ENCODE measurements at regions not wholly inside any gene's neighbourhood (a gene's known extent, or its start where the extent isn't known, plus 50 kb on each side); places are given as distances from the start of the nearest gene placed in this dataset.

DNA sequence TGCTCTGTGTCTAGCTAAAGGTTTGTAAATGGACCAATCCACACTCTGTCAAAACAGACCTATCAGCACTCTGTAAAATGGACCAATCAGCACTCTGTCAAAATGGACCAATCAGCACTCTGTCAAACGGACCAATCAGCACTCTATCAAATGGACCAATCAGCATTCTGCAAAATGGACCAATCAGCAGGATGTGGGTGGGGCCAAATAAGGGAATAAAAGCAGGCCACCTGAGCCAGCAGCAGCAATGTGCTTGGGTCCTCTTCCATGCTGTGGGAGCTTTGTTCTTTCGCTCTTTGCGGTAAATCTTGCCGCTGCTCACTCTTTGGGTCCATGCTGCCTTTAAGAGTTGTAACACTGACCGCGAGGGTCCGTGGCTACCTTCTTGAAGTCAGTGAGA is 740.5 kb upstream of the POM121L12 start:
- DNase-seq, result no peak
- in situ Hi-C loops (cut with HindIII; ENCODE audit: low pct_ligation_motif_present, low sequenced_read_pairs), result no loop called here
- TF ChIP-seq, protein P1, sequence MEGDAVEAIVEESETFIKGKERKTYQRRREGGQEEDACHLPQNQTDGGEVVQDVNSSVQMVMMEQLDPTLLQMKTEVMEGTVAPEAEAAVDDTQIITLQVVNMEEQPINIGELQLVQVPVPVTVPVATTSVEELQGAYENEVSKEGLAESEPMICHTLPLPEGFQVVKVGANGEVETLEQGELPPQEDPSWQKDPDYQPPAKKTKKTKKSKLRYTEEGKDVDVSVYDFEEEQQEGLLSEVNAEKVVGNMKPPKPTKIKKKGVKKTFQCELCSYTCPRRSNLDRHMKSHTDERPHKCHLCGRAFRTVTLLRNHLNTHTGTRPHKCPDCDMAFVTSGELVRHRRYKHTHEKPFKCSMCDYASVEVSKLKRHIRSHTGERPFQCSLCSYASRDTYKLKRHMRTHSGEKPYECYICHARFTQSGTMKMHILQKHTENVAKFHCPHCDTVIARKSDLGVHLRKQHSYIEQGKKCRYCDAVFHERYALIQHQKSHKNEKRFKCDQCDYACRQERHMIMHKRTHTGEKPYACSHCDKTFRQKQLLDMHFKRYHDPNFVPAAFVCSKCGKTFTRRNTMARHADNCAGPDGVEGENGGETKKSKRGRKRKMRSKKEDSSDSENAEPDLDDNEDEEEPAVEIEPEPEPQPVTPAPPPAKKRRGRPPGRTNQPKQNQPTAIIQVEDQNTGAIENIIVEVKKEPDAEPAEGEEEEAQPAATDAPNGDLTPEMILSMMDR (IDR thresholded peaks at IDR 0.05; ENCODE audit: low read depth, low read length, missing control alignments), result no peak
- no peak overlapping the region for H3K4me3 ChIP-seq (ENCODE audit: low read depth, low read length)
- no peaks in the 10 kb centered on the region for H3K36me3 ChIP-seq (replicated peaks)
- H3K27me3 ChIP-seq (replicated peaks), result no peaks in the 10 kb centered on the region
- H3K27ac ChIP-seq, result no peak overlapping the region

DNA sequence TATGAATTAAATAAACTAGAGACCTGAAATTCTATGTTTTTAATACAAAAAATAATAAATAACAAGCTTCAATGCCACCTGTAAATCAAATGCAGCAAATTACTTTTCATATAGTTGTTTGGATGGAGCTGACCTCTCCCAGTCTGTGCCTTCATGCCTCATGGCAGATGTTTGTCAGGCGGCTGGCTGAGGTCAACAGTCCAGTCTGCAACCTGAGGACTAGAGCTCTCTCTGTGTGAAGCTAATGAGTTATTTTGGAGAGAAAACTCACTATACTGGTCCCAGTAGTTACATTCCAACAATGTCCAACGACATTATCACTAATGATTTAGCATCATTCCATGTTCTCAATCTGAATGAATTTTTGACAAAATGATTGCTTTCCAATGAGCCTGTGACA is 746.2 kb upstream of the POM121L12 start:
- in situ Hi-C loops (cut with HindIII; ENCODE audit: low pct_ligation_motif_present, low sequenced_read_pairs), result no loop called here
- no peaks in the 10 kb centered on the region for H3K36me3 ChIP-seq (replicated peaks)
- H3K4me3 ChIP-seq (ENCODE audit: low read depth, low read length), result no peak overlapping the region
- TF ChIP-seq, protein P1 (IDR thresholded peaks at IDR 0.05; ENCODE audit: low read depth, low read length, missing control alignments), result no peak
- no peak overlapping the region for H3K27ac ChIP-seq
- no peak for DNase-seq
- H3K27me3 ChIP-seq (replicated peaks), result no peaks in the 10 kb centered on the region

DNA sequence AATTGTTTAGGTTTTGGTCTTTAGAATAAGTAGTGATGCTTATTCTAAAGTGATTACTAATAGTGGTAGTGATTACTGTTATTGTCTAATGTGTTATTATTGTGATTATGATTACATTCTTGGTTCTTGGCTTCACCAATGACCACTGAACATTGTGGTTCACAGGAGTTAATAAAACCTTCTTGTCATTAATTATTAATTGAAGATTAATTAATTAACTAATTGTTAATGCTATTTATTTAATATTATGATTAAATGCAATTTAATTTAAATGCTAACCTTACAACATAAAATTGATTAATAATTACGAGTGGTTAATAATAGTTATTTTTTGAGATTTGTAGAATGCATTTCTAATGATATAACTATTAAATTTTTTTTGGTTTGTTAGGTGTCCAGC is 747.7 kb upstream of the POM121L12 start:
- H3K27me3 ChIP-seq (replicated peaks), result no peaks in the 10 kb centered on the region
- H3K4me3 ChIP-seq (ENCODE audit: low read depth, low read length), result no peak overlapping the region
- TF ChIP-seq, protein P1 (IDR thresholded peaks at IDR 0.05; ENCODE audit: low read depth, low read length, missing control alignments), result no peak
- DNase-seq, result no peak
- in situ Hi-C loops (cut with HindIII; ENCODE audit: low pct_ligation_motif_present, low sequenced_read_pairs), result no loop called here
- H3K27ac ChIP-seq, result no peak overlapping the region
- H3K36me3 ChIP-seq (replicated peaks), result no peaks in the 10 kb centered on the region

DNA sequence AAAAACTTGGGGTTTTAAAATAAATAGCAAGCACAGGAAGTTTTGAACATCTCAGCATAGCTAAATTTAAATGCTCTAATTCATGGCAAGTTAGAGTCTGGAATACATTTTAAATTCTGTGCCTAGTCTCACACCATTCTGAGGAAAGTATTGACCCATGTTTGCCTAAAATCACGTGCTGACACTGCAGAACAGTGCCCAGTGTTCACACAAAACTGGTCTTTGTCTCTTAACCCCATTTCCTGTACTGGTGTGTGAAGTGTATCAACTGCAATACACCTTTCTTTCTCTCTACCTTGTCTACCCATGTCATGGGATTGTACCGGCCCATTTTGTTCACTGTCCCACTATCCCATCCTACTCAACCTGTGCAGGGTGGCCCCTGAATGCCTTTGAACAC is 749.7 kb upstream of the POM121L12 start:
- H3K36me3 ChIP-seq (replicated peaks), result no peaks in the 10 kb centered on the region
- H3K27ac ChIP-seq, result no peak overlapping the region
- TF ChIP-seq, protein P1 (IDR thresholded peaks at IDR 0.05; ENCODE audit: low read depth, low read length, missing control alignments), result no peak
- in situ Hi-C loops (cut with HindIII; ENCODE audit: low pct_ligation_motif_present, low sequenced_read_pairs), result no loop called here
- no peaks in the 10 kb centered on the region for H3K27me3 ChIP-seq (replicated peaks)
- no peak for DNase-seq
- no peak overlapping the region for H3K4me3 ChIP-seq (ENCODE audit: low read depth, low read length)

DNA sequence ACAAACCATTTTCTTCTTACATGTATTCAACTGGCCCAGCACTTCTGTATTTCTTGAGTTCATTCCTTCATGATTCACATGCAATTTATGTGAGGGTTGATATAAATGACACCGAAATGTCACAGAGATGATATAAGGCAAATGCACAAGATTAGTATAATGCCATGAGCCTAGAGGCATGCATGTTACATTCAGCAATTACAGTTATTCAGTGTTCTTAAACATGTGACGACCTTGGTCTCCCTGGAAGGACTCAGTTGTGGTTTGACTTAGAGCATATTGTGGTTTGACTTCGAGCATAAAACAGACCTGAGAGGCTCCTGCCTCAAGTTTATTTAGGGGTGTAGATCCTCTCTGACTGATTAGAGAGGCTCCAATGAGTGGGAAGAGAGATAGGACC is 752.1 kb upstream of the POM121L12 start:
- no peak for DNase-seq
- TF ChIP-seq, protein P1 (IDR thresholded peaks at IDR 0.05; ENCODE audit: low read depth, low read length, missing control alignments), result no peak
- in situ Hi-C loops (cut with HindIII; ENCODE audit: low pct_ligation_motif_present, low sequenced_read_pairs), result no loop called here

More for the DNA sequence above, 752.1 kb upstream of the POM121L12 start:
- no peak overlapping the region for H3K27ac ChIP-seq
- H3K36me3 ChIP-seq (replicated peaks), result no peaks in the 10 kb centered on the region
- no peaks in the 10 kb centered on the region for H3K27me3 ChIP-seq (replicated peaks)
- H3K4me3 ChIP-seq (ENCODE audit: low read depth, low read length), result no peak overlapping the region

Measured in brain microvascular endothelial cell (primary cell).